H9 (cell line): ENCODE measurements at regions not wholly inside any gene's neighbourhood (a gene's known extent, or its start where the extent isn't known, plus 50 kb on each side); places are given as distances from the start of the nearest gene placed in this dataset.

Experiments used
- DNase-seq: peaks from one replicate; pipeline ENCODE4 v3.0.0-alpha.2; 2017
- H2AFZ ChIP-seq: one replicate; pipeline ENCODE4 v1.6.1; 2013; ENCODE audit warnings: mild to moderate bottlenecking, low read length, control low read depth, moderate library complexity
- H2AK5ac ChIP-seq: 2 replicates; pipeline ENCODE4 v1.6.1; 2013; ENCODE audit warnings: low read length, control low read depth, mixed read lengths; ENCODE audit not compliant: insufficient read length
- H2BK120ac ChIP-seq: one replicate; pipeline ENCODE4 v1.6.1; 2013; ENCODE audit warnings: low read depth, mild to moderate bottlenecking, low read length, control low read depth, inconsistent platforms; ENCODE audit not compliant: poor library complexity, severe bottlenecking
- H2BK12ac ChIP-seq: 2 replicates; pipeline ENCODE4 v1.6.1; 2013; ENCODE audit warnings: low read length, control low read depth, mixed read lengths, low read depth; ENCODE audit not compliant: insufficient read length
- H2BK15ac ChIP-seq: 2 replicates; pipeline ENCODE4 v1.6.1; 2013; ENCODE audit warnings: low read depth, low read length, control low read depth
- H2BK20ac ChIP-seq: one replicate; pipeline ENCODE4 v1.6.1; 2013; ENCODE audit warnings: low read depth, mild to moderate bottlenecking, low read length, control low read depth, inconsistent platforms; ENCODE audit not compliant: poor library complexity, severe bottlenecking
- H2BK5ac ChIP-seq: 2 replicates; pipeline ENCODE4 v1.6.1; 2013; ENCODE audit warnings: low read length, control low read depth, mixed read lengths; ENCODE audit not compliant: insufficient read length
- H3K14ac ChIP-seq: 2 replicates; pipeline ENCODE4 v1.6.1; 2013; ENCODE audit warnings: low read length, control low read depth; ENCODE audit not compliant: insufficient read depth
- H3K18ac ChIP-seq: 2 replicates; pipeline ENCODE4 v1.6.1; 2013; ENCODE audit warnings: low read depth, mild to moderate bottlenecking, mixed read lengths, low read length, control low read depth; ENCODE audit not compliant: insufficient read length
- H3K23ac ChIP-seq: 2 replicates; pipeline ENCODE4 v1.6.1; 2013; ENCODE audit warnings: low read length, control low read depth, mixed read lengths, low read depth; ENCODE audit not compliant: insufficient read length
- H3K23me2 ChIP-seq: 2 replicates; pipeline ENCODE4 v1.6.1; 2013; ENCODE audit warnings: low read depth, mild to moderate bottlenecking, mixed read lengths, low read length, control low read depth; ENCODE audit not compliant: insufficient read length, poor library complexity, severe bottlenecking
- H3K27ac ChIP-seq: 2 replicates; pipeline ENCODE4 v1.5.1; 2013; ENCODE audit warnings: low read length, control low read depth, mixed read lengths, low read depth; ENCODE audit not compliant: insufficient read length
- H3K27me3 ChIP-seq: 2 replicates; pipeline ENCODE4 v1.6.1; 2013; ENCODE audit warnings: low read length, control low read depth, inconsistent platforms; ENCODE audit not compliant: insufficient read depth
- H3K4ac ChIP-seq: 2 replicates; pipeline ENCODE4 v1.6.1; 2013; ENCODE audit warnings: low read depth, mild to moderate bottlenecking, control low read depth, inconsistent platforms, low read length, moderate library complexity
- H3K4me1 ChIP-seq: 2 replicates; pipeline ENCODE4 v1.6.1; 2013; ENCODE audit warnings: low read length, control low read depth, inconsistent platforms; ENCODE audit not compliant: insufficient read depth
- H3K4me2 ChIP-seq: 2 replicates; pipeline ENCODE4 v1.6.1; 2013; ENCODE audit warnings: low read length, control low read depth, mixed read lengths; ENCODE audit not compliant: insufficient read length, insufficient read depth
- H3K56ac ChIP-seq: 2 replicates; pipeline ENCODE4 v1.6.1; 2013; ENCODE audit warnings: low read depth, mild to moderate bottlenecking, mixed read lengths, low read length, control low read depth; ENCODE audit not compliant: insufficient read length
- H3K79me1 ChIP-seq: 2 replicates; pipeline ENCODE4 v1.6.1; 2013; ENCODE audit warnings: low read depth, mild to moderate bottlenecking, moderate library complexity, low read length, control low read depth, inconsistent platforms; ENCODE audit not compliant: insufficient read depth, poor library complexity, severe bottlenecking
- H3K79me2 ChIP-seq: 2 replicates; pipeline ENCODE4 v1.6.1; 2013; ENCODE audit warnings: low read length, control low read depth, inconsistent platforms; ENCODE audit not compliant: insufficient read depth
- H3K9ac ChIP-seq: 2 replicates; pipeline ENCODE4 v1.6.1; 2013; ENCODE audit warnings: low read length, control low read depth, mixed read lengths; ENCODE audit not compliant: insufficient read length; ENCODE audit errors: extremely low read depth
- H3K9me3 ChIP-seq: one replicate; pipeline ENCODE4 v1.6.1; 2013; ENCODE audit warnings: low read depth, low read length, inconsistent platforms; ENCODE audit not compliant: control insufficient read depth
- H3T11ph ChIP-seq: one replicate; pipeline ENCODE4 v1.6.1; 2013; ENCODE audit warnings: mild to moderate bottlenecking, low read length, control low read depth, inconsistent platforms
- H4K20me1 ChIP-seq: one replicate; pipeline ENCODE4 v1.6.1; 2013; ENCODE audit not compliant: control insufficient read depth, insufficient read length, insufficient read depth
- H4K5ac ChIP-seq: 2 replicates; pipeline ENCODE4 v1.6.1; 2013; ENCODE audit warnings: low read depth, mild to moderate bottlenecking, mixed read lengths, low read length, control low read depth; ENCODE audit not compliant: insufficient read length
- H4K8ac ChIP-seq: replicated peaks from 2 replicates; pipeline ENCODE4 v1.6.1; 2013; ENCODE audit warnings: low read length, control low read depth, mixed read lengths, low read depth; ENCODE audit not compliant: insufficient read length
- H4K91ac ChIP-seq: 2 replicates; pipeline ENCODE4 v1.6.1; 2013; ENCODE audit warnings: low read depth, mild to moderate bottlenecking, moderate library complexity, mixed read lengths, low read length, control low read depth; ENCODE audit not compliant: insufficient read length
- H3K27ac Mint-ChIP-seq, 3 experiments: 2 replicates in 2 of 3; 3 replicates in 1 of 3; pipeline ENCODE4 v1.8.0; 2020 to 2021; ENCODE audit warnings: mixed read lengths in 3 of 3, mild to moderate bottlenecking in 1 of 3, moderate library complexity in 1 of 3
- H3K27me3 Mint-ChIP-seq: 2 replicates; pipeline ENCODE4 v1.8.0; 2021; ENCODE audit warnings: low read depth, mild to moderate bottlenecking, moderate library complexity, mixed read lengths
- H3K36me3 Mint-ChIP-seq, 3 experiments: 2 replicates in 2 of 3; 3 replicates in 1 of 3; pipeline ENCODE4 v1.8.0; 2020 to 2021; ENCODE audit warnings: low read depth in 3 of 3, mixed read lengths in 3 of 3; ENCODE audit not compliant: insufficient read depth in 1 of 3
- H3K4me1 Mint-ChIP-seq, 2 experiments: 2 replicates each; pipeline ENCODE4 v1.8.0; 2020; ENCODE audit warnings: mixed read lengths in 2 of 2
- H3K4me3 Mint-ChIP-seq, 2 experiments: 2 replicates in 1 of 2; 3 replicates in 1 of 2; pipeline ENCODE4 v1.8.0; 2020 to 2021; ENCODE audit warnings: mild to moderate bottlenecking in 2 of 2, mixed read lengths in 2 of 2, moderate library complexity in 1 of 2
- H3K9me3 Mint-ChIP-seq, 2 experiments: 2 replicates in 1 of 2; 3 replicates in 1 of 2; pipeline ENCODE4 v1.8.0; 2020; ENCODE audit warnings: mild to moderate bottlenecking in 2 of 2, mixed read lengths in 2 of 2, moderate library complexity in 1 of 2
- CTCF ChIP-seq: fragments of 200-600 bp; sonication (generic); conservative IDR thresholded peaks from 3 replicates; pipeline ENCODE4 v1.8.0; 2021; ENCODE audit warnings: antibody characterized with exemption, mild to moderate bottlenecking
- WGBS: extraction: QIAGEN DNeasy Blood & Tissue Kit; methylation state at CpG from one replicate; pipeline ENCODE4 v1.1.7; 2013; ENCODE audit warnings: missing lambda C conversion rate, low lambda C conversion rate, mixed read lengths; ENCODE audit not compliant: insufficient read length; ENCODE audit errors: extremely low coverage; 5-methylcytosine and 5-hydroxymethylcytosine counted together

- Mint-ChIP-seq H3K9me3 (peaks cover 0 to 7% of the 10 kb centered on the region in 2 experiments; a peak in 2 of 5 replicates), H3K4me3 (no peak overlapping the region), H3K36me3 (no peaks in the 10 kb centered on the region), H3K27me3 (peaks cover 11% of the 10 kb centered on the region), H3K27ac (no peak overlapping the region), H3K4me1 (no peaks in the 10 kb centered on the region)
- Histone ChIP-seq H2BK20ac (no peak overlapping the region), H3K79me1 (no peaks in the 10 kb centered on the region), H4K91ac (no peak overlapping the region), H3K4me2 (no peak overlapping the region), H3K27ac (no peak overlapping the region), H3K14ac (no peak overlapping the region), H2BK15ac (no peak overlapping the region), H3K9me3 (no peaks in the 10 kb centered on the region), H3K4ac (no peak overlapping the region), H3T11ph (no peak overlapping the region), H3K4me1 (no peaks in the 10 kb centered on the region), H3K27me3 (no peaks in the 10 kb centered on the region; the same call in 1 of the 2 replicates), H3K23me2 (no peaks in the 10 kb centered on the region), H2AK5ac (no peak overlapping the region), H4K20me1 (no peaks in the 10 kb centered on the region), H3K18ac (no peak overlapping the region), H2AFZ (no peak overlapping the region), H4K5ac (no peak overlapping the region), H3K79me2 (no peaks in the 10 kb centered on the region), H3K9ac (no peak overlapping the region), H3K56ac (no peak overlapping the region), H4K8ac (no peak overlapping the region), H2BK5ac (no peak overlapping the region), H2BK12ac (no peak overlapping the region), H2BK120ac (no peak overlapping the region), H3K23ac (no peak overlapping the region)
- DNase-seq: peak; percentile 16
- TF ChIP-seq CTCF: no peak; the same call in 2 of the 3 replicates
- WGBS: no CpG with 5 or more reads among the region's 18 CpGs
Measured at GRCh38 chr22:49247194-49247924, 580.3 kb downstream of the BRD1 start.
